HEK293 (cell line): ENCODE measurements at regions not wholly inside any gene's neighbourhood (a gene's known extent, or its start where the extent isn't known, plus 50 kb on each side); places are given as distances from the start of the nearest gene placed in this dataset.

Source experiments
- CTCF ChIA-PET: fragments of 350-600 bp; formaldehyde crosslinking; extraction: SDS; loops from one replicate; lab custom pipeline; 2021; ENCODE audit warnings: antibody characterized with exemption; lab: Yijun Ruan, JAX
- POLR2A ChIA-PET: fragments of 300-600 bp; formaldehyde crosslinking; extraction: SDS; loops from one replicate; lab custom pipeline; 2020; ENCODE audit warnings: antibody characterized with exemption, inconsistent platforms; lab: Yijun Ruan, JAX
- H3K27ac ChIP-seq: fragments of 200-500 bp; sonication (Bioruptor generic); 2 replicates; pipeline ENCODE4 v1.5.1; 2014; ENCODE audit warnings: low read depth, low read length, control low read depth, inconsistent platforms; ENCODE audit errors: extremely low read depth
- H3K36me3 ChIP-seq, 2 experiments: fragments of 200-500 bp in 1 of 2; sonication (Bioruptor generic) in 1 of 2; 1 replicate in 1 of 2; 2 replicates in 1 of 2; pipeline ENCODE4 v1.5.1; 2014 to 2017; ENCODE audit warnings: inconsistent platforms in 2 of 2, low read length in 2 of 2; ENCODE audit not compliant: control insufficient read depth in 2 of 2, insufficient read depth in 1 of 2
- H3K4me1 ChIP-seq: fragments of 200-500 bp; sonication (Bioruptor generic); 2 replicates; pipeline ENCODE4 v1.5.1; 2014; ENCODE audit warnings: mild to moderate bottlenecking, low read length, inconsistent platforms; ENCODE audit not compliant: control insufficient read depth, insufficient read depth
- H3K4me3 ChIP-seq: 2 replicates; pipeline ENCODE4 v1.5.1; 2011; ENCODE audit warnings: low read depth, mild to moderate bottlenecking, control low read depth, low read length, moderate library complexity
- H3K9me3 ChIP-seq: fragments of 200-500 bp; sonication (Bioruptor generic); 2 replicates; pipeline ENCODE4 v1.5.1; 2014; ENCODE audit warnings: low read depth, low read length, inconsistent platforms; ENCODE audit not compliant: control insufficient read depth, insufficient read depth
- HOXA7 ChIP-seq: sonication (generic); formaldehyde crosslinking; IDR thresholded peaks from 2 replicates; pipeline ENCODE4 v1.8.1; 2022; ENCODE audit warnings: missing genetic modification reagents, borderline replicate concordance
- KLF1 ChIP-seq: fragments of 450-650 bp; formaldehyde crosslinking; IDR thresholded peaks from 2 replicates; pipeline ENCODE4 v1.5.1; 2016; ENCODE audit warnings: missing biosample characterization, missing genetic modification characterization
- MEIS1 ChIP-seq: sonication (generic); formaldehyde crosslinking; IDR thresholded peaks from 2 replicates; pipeline ENCODE4 v1.8.1; 2022; ENCODE audit warnings: missing genetic modification reagents, mild to moderate bottlenecking, borderline replicate concordance
- OSR2 ChIP-seq: fragments of 450-650 bp; formaldehyde crosslinking; IDR thresholded peaks from 2 replicates; pipeline ENCODE4 v1.5.1; 2016; ENCODE audit warnings: missing biosample characterization, missing genetic modification characterization
- PRDM6 ChIP-seq: fragments of 450-650 bp; formaldehyde crosslinking; IDR thresholded peaks from 2 replicates; pipeline ENCODE4 v1.5.1; 2017; ENCODE audit warnings: missing biosample characterization, missing genetic modification characterization
- REST ChIP-seq: fragments of 450-650 bp; formaldehyde crosslinking; IDR thresholded peaks from 2 replicates; pipeline ENCODE4 v1.5.1; 2016; ENCODE audit warnings: missing biosample characterization, missing genetic modification characterization
- SP2 ChIP-seq: fragments of 450-650 bp; formaldehyde crosslinking; IDR thresholded peaks from 2 replicates; pipeline ENCODE4 v1.5.1; 2016; ENCODE audit warnings: missing biosample characterization, missing genetic modification characterization
- ZBTB17 ChIP-seq: fragments of 450-650 bp; formaldehyde crosslinking; IDR thresholded peaks from 2 replicates; pipeline ENCODE4 v1.5.1; 2016; ENCODE audit warnings: missing biosample characterization, missing genetic modification characterization
- ZNF121 ChIP-seq: fragments of 450-650 bp; formaldehyde crosslinking; IDR thresholded peaks from 2 replicates; pipeline ENCODE4 v1.5.1; 2016; ENCODE audit warnings: missing biosample characterization, missing genetic modification characterization
- ZNF138 ChIP-seq: fragments of 450-650 bp; formaldehyde crosslinking; IDR thresholded peaks from 2 replicates; pipeline ENCODE4 v1.5.1; 2016; ENCODE audit warnings: missing biosample characterization, missing genetic modification characterization, borderline replicate concordance
- ZNF169 ChIP-seq: fragments of 450-650 bp; formaldehyde crosslinking; IDR thresholded peaks from 2 replicates; pipeline ENCODE4 v1.5.1; 2016; ENCODE audit warnings: missing biosample characterization, missing genetic modification characterization
- ZNF202 ChIP-seq: fragments of 450-650 bp; formaldehyde crosslinking; IDR thresholded peaks from 2 replicates; pipeline ENCODE4 v1.5.1; 2016; ENCODE audit warnings: missing biosample characterization, missing genetic modification characterization, borderline replicate concordance
- ZNF280C ChIP-seq: fragments of 450-650 bp; formaldehyde crosslinking; IDR thresholded peaks from 2 replicates; pipeline ENCODE4 v1.5.1; 2016; ENCODE audit warnings: missing biosample characterization, missing genetic modification characterization
- ZNF548 ChIP-seq: fragments of 450-650 bp; formaldehyde crosslinking; IDR thresholded peaks from 2 replicates; pipeline ENCODE4 v1.5.1; 2016; ENCODE audit warnings: missing biosample characterization, missing genetic modification characterization
- ZNF585B ChIP-seq: fragments of 450-650 bp; formaldehyde crosslinking; IDR thresholded peaks from 2 replicates; pipeline ENCODE4 v1.5.1; 2016; ENCODE audit warnings: missing biosample characterization, missing genetic modification characterization
- ZNF670 ChIP-seq: fragments of 450-650 bp; formaldehyde crosslinking; IDR thresholded peaks from 2 replicates; pipeline ENCODE4 v1.5.1; 2016; ENCODE audit warnings: missing biosample characterization, missing genetic modification characterization, low read depth
- ZNF768 ChIP-seq: fragments of 450-650 bp; formaldehyde crosslinking; IDR thresholded peaks from 2 replicates; pipeline ENCODE4 v1.5.1; 2018; ENCODE audit warnings: missing biosample characterization, mild to moderate bottlenecking, missing genetic modification characterization
- TF ChIP-seq, protein P1 (sequence below): fragments of 450-650 bp; formaldehyde crosslinking; IDR thresholded peaks from 2 replicates; pipeline ENCODE4 v1.5.1; 2016; ENCODE audit warnings: missing biosample characterization, missing genetic modification characterization
- TF ChIP-seq, protein P2 (sequence below): fragments of 450-650 bp; formaldehyde crosslinking; IDR thresholded peaks from 2 replicates; pipeline ENCODE4 v1.5.1; 2016; ENCODE audit warnings: missing biosample characterization, missing genetic modification characterization

DNA sequence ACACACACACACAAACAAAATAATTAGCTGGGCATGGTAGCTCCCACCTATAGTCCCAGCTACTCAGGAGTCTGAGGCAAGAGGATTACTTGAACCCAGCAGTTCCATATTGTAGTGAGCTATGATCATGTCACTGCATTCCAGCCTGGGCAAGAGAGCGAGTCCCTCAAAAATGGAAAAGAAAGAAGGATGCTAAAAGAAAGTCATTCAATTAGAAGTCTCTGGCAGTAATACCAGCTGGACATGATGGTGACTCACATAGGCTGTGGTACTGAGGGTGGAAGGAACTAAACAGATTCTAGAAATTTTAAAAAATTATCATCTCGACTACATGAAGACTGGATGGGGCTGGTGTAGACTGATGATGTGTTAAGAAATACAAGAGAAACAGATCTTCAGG lies 385.3 kb downstream of the ETV1 start (continued):
- no peak for TF ChIP-seq ZNF280C (tag by site-specific recombination)
- no peak for TF ChIP-seq ZBTB17 (tag by site-specific recombination)
- no peak for TF ChIP-seq KLF1 (tag by site-specific recombination)
- TF ChIP-seq, all 188 proteins: peak for 0

DNA sequence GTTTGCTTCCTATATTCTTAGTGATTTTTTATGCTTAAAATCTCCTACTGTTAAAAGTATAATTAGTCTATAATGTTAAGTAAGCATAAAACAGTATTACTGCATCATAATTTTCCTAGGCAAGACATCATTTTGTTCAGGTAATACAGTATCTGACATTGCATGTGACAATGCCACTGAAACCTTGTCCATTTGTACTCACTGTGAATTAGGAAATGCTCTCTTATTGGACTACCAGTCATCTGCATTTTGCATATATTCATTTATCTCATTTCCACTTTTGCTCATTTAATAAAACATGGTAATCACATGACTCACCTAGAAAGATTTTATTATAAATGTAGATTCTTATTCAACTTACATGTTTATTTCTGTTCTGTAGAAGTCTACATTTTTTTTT lies 379.1 kb downstream of the ETV1 start:
- no peak overlapping the region for H3K4me3 ChIP-seq
- TF ChIP-seq PRDM6 (tag by site-specific recombination) (no peak), ZNF138 (tag by site-specific recombination) (no peak), SP2 (tag by site-specific recombination) (no peak), ZNF585B (tag by site-specific recombination) (no peak), ZNF280C (tag by site-specific recombination) (no peak), ZNF169 (tag by site-specific recombination) (no peak), HOXA7 (no peak), ZNF548 (no peak), REST (no peak), OSR2 (no peak), ZNF670 (no peak), ZNF768 (tag by site-specific recombination) (no peak), MEIS1 (CRISPR knock-in tag) (no peak), ZNF202 (tag by site-specific recombination) (no peak), ZNF121 (tag by site-specific recombination) (no peak)
- TF ChIP-seq, protein P1, sequence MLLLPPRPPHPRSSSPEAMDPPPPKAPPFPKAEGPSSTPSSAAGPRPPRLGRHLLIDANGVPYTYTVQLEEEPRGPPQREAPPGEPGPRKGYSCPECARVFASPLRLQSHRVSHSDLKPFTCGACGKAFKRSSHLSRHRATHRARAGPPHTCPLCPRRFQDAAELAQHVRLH (tag by site-specific recombination): no peak
- TF ChIP-seq, protein P2, sequence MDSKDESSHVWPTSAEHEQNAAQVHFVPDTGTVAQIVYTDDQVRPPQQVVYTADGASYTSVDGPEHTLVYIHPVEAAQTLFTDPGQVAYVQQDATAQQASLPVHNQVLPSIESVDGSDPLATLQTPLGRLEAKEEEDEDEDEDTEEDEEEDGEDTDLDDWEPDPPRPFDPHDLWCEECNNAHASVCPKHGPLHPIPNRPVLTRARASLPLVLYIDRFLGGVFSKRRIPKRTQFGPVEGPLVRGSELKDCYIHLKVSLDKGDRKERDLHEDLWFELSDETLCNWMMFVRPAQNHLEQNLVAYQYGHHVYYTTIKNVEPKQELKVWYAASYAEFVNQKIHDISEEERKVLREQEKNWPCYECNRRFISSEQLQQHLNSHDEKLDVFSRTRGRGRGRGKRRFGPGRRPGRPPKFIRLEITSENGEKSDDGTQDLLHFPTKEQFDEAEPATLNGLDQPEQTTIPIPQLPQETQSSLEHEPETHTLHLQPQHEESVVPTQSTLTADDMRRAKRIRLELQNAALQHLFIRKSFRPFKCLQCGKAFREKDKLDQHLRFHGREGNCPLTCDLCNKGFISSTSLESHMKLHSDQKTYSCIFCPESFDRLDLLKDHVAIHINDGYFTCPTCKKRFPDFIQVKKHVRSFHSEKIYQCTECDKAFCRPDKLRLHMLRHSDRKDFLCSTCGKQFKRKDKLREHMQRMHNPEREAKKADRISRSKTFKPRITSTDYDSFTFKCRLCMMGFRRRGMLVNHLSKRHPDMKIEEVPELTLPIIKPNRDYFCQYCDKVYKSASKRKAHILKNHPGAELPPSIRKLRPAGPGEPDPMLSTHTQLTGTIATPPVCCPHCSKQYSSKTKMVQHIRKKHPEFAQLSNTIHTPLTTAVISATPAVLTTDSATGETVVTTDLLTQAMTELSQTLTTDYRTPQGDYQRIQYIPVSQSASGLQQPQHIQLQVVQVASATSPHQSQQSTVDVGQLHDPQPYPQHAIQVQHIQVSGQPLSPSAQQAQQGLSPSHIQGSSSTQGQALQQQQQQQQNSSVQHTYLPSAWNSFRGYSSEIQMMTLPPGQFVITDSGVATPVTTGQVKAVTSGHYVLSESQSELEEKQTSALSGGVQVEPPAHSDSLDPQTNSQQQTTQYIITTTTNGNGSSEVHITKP (tag by site-specific recombination): no peak
- ChIA-PET POLR2A (no interaction called here), CTCF (interaction anchor here (0.6 kb wide), 1 partner anchor 1590 kb away, joined by 3 read pairs; no protein-coding TSS in a partner anchor)
- no peaks in the 10 kb centered on the region for H3K4me1 ChIP-seq
- no peaks in the 10 kb centered on the region for H3K9me3 ChIP-seq
- no peaks in the 10 kb centered on the region for H3K36me3 ChIP-seq
- no peak overlapping the region for H3K27ac ChIP-seq
